Sigmoid colon (tissue), 4 donors: ENCODE measurements at regions not wholly inside any gene's neighbourhood (a gene's known extent, or its start where the extent isn't known, plus 50 kb on each side); places are given as distances from the start of the nearest gene placed in this dataset.

Experiments used
- CTCF ChIP-seq, 4 experiments: fragments of 450-650 bp in 3 of 4; fragments of 200-600 bp in 1 of 4; IDR thresholded peaks; one replicate each; pipeline ENCODE4 v1.5.1; 2016 to 2019; ENCODE audit warnings: antibody characterized with exemption in 4 of 4, mild to moderate bottlenecking in 3 of 4, moderate library complexity in 2 of 4
- POLR2A ChIP-seq, 2 donors: fragments of 450-650 bp; IDR thresholded peaks; one replicate each; pipeline ENCODE4 v1.6.1; 2016; ENCODE audit warnings: antibody characterized with exemption in 2 of 2, mild to moderate bottlenecking in 2 of 2, moderate library complexity in 2 of 2
- POLR2AphosphoS5 ChIP-seq, 4 donors: sonication (generic); formaldehyde crosslinking; IDR thresholded peaks; one replicate each; pipeline ENCODE4 v1.6.1; 2017; ENCODE audit warnings: antibody characterized with exemption in 4 of 4

GRCh38 chr11:113626736-113627135 is 79.4 kb downstream of the TMPRSS5 start:
- no peak for TF ChIP-seq CTCF (IDR thresholded peaks at IDR 0.05)
- no peak for TF ChIP-seq POLR2A (IDR thresholded peaks at IDR 0.05)
- no peak for TF ChIP-seq POLR2AphosphoS5 (IDR thresholded peaks at IDR 0.05)
